DOHH2 (cell line): ENCODE measurements at regions not wholly inside any gene's neighbourhood (a gene's known extent, or its start where the extent isn't known, plus 50 kb on each side); places are given as distances from the start of the nearest gene placed in this dataset.

ENCODE experiments used
- H3F3A ChIP-seq: fragments of 200-600 bp; sonication (generic), shearing (Covaris generic); 2 replicates; pipeline ENCODE4 v1.6.0; 2016; ENCODE audit warnings: antibody characterized with exemption, mild to moderate bottlenecking; ENCODE audit not compliant: control insufficient read depth, insufficient read depth
- H3K27ac ChIP-seq: fragments of 200-600 bp; sonication (generic); 2 replicates; pipeline ENCODE4 v1.5.1; 2014; ENCODE audit warnings: low read depth, mild to moderate bottlenecking, low read length, moderate library complexity
- H3K27me3 ChIP-seq: fragments of 200-600 bp; sonication (generic); 2 replicates; pipeline ENCODE4 v1.6.1; 2014; ENCODE audit warnings: mild to moderate bottlenecking, low read length, mixed read lengths; ENCODE audit not compliant: control insufficient read depth
- H3K36me3 ChIP-seq: fragments of 200-600 bp; sonication (generic); 2 replicates; pipeline ENCODE4 v1.6.1; 2014; ENCODE audit warnings: mild to moderate bottlenecking, low read length, moderate library complexity, mixed read lengths; ENCODE audit not compliant: control insufficient read depth
- H3K4me1 ChIP-seq: fragments of 200-600 bp; sonication (generic); 2 replicates; pipeline ENCODE4 v1.6.1; 2014; ENCODE audit warnings: mild to moderate bottlenecking, low read length, mixed read lengths; ENCODE audit not compliant: control insufficient read depth
- H3K4me2 ChIP-seq: fragments of 200-600 bp; sonication (generic); 2 replicates; pipeline ENCODE4 v1.6.0; 2014; ENCODE audit warnings: mild to moderate bottlenecking, low read length, moderate library complexity
- H3K4me3 ChIP-seq: fragments of 200-600 bp; sonication (generic); 2 replicates; pipeline ENCODE4 v1.5.1; 2014; ENCODE audit warnings: mild to moderate bottlenecking, low read length, mixed read lengths
- H3K79me2 ChIP-seq: fragments of 200-600 bp; sonication (generic); 2 replicates; pipeline ENCODE4 v1.6.1; 2014; ENCODE audit warnings: mild to moderate bottlenecking, low read length, mixed read lengths; ENCODE audit not compliant: control insufficient read depth
- H3K9me2 ChIP-seq: fragments of 200-600 bp; sonication (generic); replicated peaks from 2 replicates; pipeline ENCODE4 v1.6.1; 2014; ENCODE audit warnings: mild to moderate bottlenecking, low read length, mixed read lengths; ENCODE audit not compliant: control insufficient read depth
- H3K9me3 ChIP-seq: fragments of 200-600 bp; sonication (generic); 2 replicates; pipeline ENCODE4 v1.6.1; 2014; ENCODE audit warnings: antibody characterized with exemption, low read length, mixed read lengths; ENCODE audit not compliant: control insufficient read depth, insufficient read depth
- H4K20me1 ChIP-seq: fragments of 200-600 bp; sonication (generic); 2 replicates; pipeline ENCODE4 v1.6.0; 2014; ENCODE audit warnings: low read depth, mild to moderate bottlenecking, antibody characterized with exemption, low read length, moderate library complexity; ENCODE audit not compliant: control insufficient read depth, insufficient read depth
- CTCF ChIP-seq: fragments of 200-600 bp; sonication (generic); IDR thresholded peaks from one replicate; pipeline ENCODE4 v1.5.1; 2014; ENCODE audit warnings: antibody characterized with exemption, mild to moderate bottlenecking, low read depth, low read length; ENCODE audit not compliant: poor library complexity, severe bottlenecking
- EZH2phosphoT487 ChIP-seq: fragments of 200-600 bp; sonication (generic); IDR thresholded peaks from 2 replicates; pipeline ENCODE4 v1.6.1; 2017; ENCODE audit warnings: borderline replicate concordance, mild to moderate bottlenecking, antibody characterized with exemption, low read length, moderate library complexity, mixed read lengths

GRCh38 chr14:101233021-101233366 lies 328.3 kb upstream of the DIO3 start:
- no peak overlapping the region for H3K27ac ChIP-seq
- no peaks in the 10 kb centered on the region for H3K36me3 ChIP-seq

GRCh38 chr14:101233391-101233790 lies 327.9 kb upstream of the DIO3 start:
- no peaks in the 10 kb centered on the region for H3K36me3 ChIP-seq
- no peak overlapping the region for H3K4me2 ChIP-seq
- H3K27me3 ChIP-seq = no peaks in the 10 kb centered on the region
- H3K9me3 ChIP-seq = no peaks in the 10 kb centered on the region
- H3K4me1 ChIP-seq = no peaks in the 10 kb centered on the region
- H3K9me2 ChIP-seq = no peaks in the 10 kb centered on the region
- H3K4me3 ChIP-seq = no peak overlapping the region
- no peak overlapping the region for H3K27ac ChIP-seq
- TF ChIP-seq CTCF (no peak), EZH2phosphoT487 (no peak)
- no peaks in the 10 kb centered on the region for H3F3A ChIP-seq
- H3K79me2 ChIP-seq = no peaks in the 10 kb centered on the region
- H4K20me1 ChIP-seq = no peaks in the 10 kb centered on the region

More at GRCh38 chr14:101233021-101233366, 328.3 kb upstream of the DIO3 start:
- TF ChIP-seq EZH2phosphoT487 = no peak
- TF ChIP-seq CTCF = no peak
- Histone ChIP-seq H4K20me1 (no peaks in the 10 kb centered on the region), H3K4me2 (no peak overlapping the region), H3K4me1 (no peaks in the 10 kb centered on the region), H3K27me3 (no peaks in the 10 kb centered on the region), H3K79me2 (no peaks in the 10 kb centered on the region), H3K4me3 (no peak overlapping the region), H3K9me2 (no peaks in the 10 kb centered on the region), H3K9me3 (no peaks in the 10 kb centered on the region), H3F3A (no peaks in the 10 kb centered on the region)

- Histone ChIP-seq H3K79me2 (no peaks in the 10 kb centered on the region), H3K9me2 (no peaks in the 10 kb centered on the region), H3K36me3 (no peaks in the 10 kb centered on the region), H3K4me3 (no peak overlapping the region), H4K20me1 (no peaks in the 10 kb centered on the region), H3K9me3 (no peaks in the 10 kb centered on the region), H3K27ac (no peak overlapping the region), H3K27me3 (no peaks in the 10 kb centered on the region), H3K4me1 (no peaks in the 10 kb centered on the region), H3F3A (no peaks in the 10 kb centered on the region), H3K4me2 (no peak overlapping the region)
- no peak for TF ChIP-seq CTCF
- no peak for TF ChIP-seq EZH2phosphoT487
Observed at GRCh38 chr14:101233808-101234207, 327.5 kb upstream of the DIO3 start.
